ENCODE measurements at regions not wholly inside any gene's neighbourhood (a gene's known extent, or its start where the extent isn't known, plus 50 kb on each side); places are given as distances from the start of the nearest gene placed in this dataset.

DNA sequence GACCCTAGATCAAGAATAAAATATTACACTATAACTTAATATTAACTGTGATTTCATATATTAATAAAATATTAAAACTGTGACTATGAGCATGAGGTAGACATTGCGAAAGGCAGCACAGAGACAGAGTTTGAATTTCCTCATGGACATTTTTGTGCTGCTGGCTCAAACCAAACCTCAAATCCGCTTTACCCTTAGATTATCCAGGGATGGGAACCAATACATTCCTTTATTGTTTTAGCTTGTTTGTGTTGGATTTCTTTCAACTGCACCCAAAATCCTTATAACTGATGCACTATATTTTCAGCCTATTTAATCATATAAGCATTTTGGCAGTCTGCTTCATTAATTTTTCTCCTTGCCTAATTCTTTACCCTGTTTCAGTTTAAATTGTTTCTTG is 436.7 kb downstream of the ATP23 start:
- POLR2A ChIA-PET (ENCODE audit: low non-redundant PET), result no interaction called here
- TF ChIP-seq, protein P1, sequence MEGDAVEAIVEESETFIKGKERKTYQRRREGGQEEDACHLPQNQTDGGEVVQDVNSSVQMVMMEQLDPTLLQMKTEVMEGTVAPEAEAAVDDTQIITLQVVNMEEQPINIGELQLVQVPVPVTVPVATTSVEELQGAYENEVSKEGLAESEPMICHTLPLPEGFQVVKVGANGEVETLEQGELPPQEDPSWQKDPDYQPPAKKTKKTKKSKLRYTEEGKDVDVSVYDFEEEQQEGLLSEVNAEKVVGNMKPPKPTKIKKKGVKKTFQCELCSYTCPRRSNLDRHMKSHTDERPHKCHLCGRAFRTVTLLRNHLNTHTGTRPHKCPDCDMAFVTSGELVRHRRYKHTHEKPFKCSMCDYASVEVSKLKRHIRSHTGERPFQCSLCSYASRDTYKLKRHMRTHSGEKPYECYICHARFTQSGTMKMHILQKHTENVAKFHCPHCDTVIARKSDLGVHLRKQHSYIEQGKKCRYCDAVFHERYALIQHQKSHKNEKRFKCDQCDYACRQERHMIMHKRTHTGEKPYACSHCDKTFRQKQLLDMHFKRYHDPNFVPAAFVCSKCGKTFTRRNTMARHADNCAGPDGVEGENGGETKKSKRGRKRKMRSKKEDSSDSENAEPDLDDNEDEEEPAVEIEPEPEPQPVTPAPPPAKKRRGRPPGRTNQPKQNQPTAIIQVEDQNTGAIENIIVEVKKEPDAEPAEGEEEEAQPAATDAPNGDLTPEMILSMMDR (conservative IDR thresholded peaks at IDR 0.05; ENCODE audit: low read depth), result no peak
- no peak for DNase-seq (ENCODE audit: low spot score)
- peak overlapping the region; percentile 71 for H3K27ac ChIP-seq
- CTCF ChIA-PET, result interaction anchor here (0.6 kb wide), 1 partner anchor 11 kb away, joined by 4 read pairs; no protein-coding TSS in a partner anchor

DNA sequence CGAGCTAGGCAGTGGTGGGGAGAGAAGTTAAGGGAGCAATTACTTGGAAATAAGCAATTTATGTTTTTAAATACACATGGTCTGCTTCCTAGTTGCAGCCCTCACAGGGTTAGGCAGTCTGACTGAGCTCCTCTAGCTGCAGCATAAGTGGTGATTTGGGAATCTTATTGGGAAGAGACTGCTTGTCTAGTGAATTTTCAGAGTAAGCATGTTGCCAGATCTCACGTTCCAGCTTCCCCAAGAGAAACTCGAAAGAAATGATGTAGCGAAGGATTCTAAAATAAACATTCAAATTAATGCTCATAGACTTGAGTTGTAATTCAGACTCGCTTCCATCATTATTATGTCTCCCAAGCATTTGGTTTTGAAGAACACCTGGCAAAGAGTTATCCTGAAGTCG is 440.2 kb downstream of the ATP23 start:
- TF ChIP-seq, protein P1 (conservative IDR thresholded peaks at IDR 0.05; ENCODE audit: low read depth), result no peak
- no peak for DNase-seq (ENCODE audit: low spot score)
- CTCF ChIA-PET, result no interaction called here
- no peak overlapping the region for H3K27ac ChIP-seq
- POLR2A ChIA-PET (ENCODE audit: low non-redundant PET), result no interaction called here

DNA sequence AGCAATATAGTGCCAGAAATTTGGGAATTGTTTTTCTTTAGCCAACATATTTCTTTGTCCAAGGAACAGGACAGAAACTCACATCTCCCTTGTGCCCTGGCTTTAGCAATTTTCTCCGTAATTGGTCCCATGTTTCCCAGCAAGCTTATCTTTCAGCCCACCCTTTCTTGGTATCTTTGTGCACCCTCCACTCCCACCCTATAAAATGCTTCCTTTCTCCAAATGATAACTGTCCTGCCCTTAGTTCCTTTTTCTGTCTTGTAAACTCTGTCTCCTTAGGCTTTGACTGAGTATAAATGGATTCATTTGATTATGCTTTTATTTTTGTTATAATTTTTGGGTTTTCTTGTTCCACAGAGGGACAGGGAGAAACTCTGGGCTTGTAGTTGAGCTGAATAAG is 442.8 kb downstream of the ATP23 start:
- TF ChIP-seq, protein P1 (conservative IDR thresholded peaks at IDR 0.05; ENCODE audit: low read depth), result no peak
- ChIA-PET CTCF (interaction anchor here (0.6 kb wide), 1 partner anchor 787 kb away, joined by 3 read pairs; no protein-coding TSS in a partner anchor), POLR2A (ENCODE audit: low non-redundant PET) (no interaction called here)
- no peak overlapping the region for H3K27ac ChIP-seq
- no peak for DNase-seq (ENCODE audit: low spot score)

DNA sequence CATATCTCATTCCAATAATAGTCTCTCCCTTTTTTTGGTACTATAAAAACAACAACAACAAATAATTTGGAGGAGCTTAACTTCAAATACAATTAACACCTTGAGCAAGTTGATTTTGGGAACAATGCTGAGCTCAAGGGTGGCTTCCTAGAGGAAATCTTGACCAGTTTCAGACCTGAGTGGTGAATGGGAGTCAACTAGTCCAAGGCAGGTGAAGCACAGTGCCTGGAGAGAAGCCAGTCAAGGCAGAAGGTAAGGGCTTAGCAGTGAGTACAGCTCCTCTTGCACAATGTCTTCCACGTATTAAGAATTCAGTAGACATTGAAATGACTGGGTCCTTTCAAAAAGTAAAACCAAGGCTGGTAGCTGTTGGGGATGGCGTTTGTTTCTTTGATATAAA is 444.8 kb downstream of the ATP23 start:
- no peak for DNase-seq (ENCODE audit: low spot score)
- TF ChIP-seq, protein P1 (conservative IDR thresholded peaks at IDR 0.05; ENCODE audit: low read depth), result no peak
- POLR2A ChIA-PET (ENCODE audit: low non-redundant PET), result no interaction called here
- H3K27ac ChIP-seq, result no peak overlapping the region
- CTCF ChIA-PET, result interaction anchor here (1.0 kb wide), 1 partner anchor 37 kb away, joined by 4 read pairs; no protein-coding TSS in a partner anchor

DNA sequence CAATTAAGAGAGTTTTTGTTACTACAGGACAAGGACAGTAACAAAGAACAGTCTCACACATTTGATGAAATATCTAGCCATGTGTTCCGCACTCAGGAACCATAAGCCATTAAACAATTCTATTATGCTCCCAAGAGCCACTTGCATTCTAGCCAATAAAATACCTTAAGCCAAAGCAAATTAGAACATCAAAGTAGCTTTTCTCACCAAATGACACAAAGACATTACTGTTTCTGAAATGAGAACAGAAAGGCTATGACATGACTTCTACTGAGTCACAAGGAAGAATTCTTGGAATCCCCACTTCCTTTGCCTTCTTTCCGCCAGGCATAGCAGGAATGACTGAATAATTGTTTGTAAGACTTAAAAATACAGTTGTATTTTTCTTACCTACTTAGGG is 445.8 kb downstream of the ATP23 start:
- TF ChIP-seq, protein P1 (conservative IDR thresholded peaks at IDR 0.05; ENCODE audit: low read depth), result no peak
- no peak overlapping the region for H3K27ac ChIP-seq
- CTCF ChIA-PET, result interaction anchor here (0.7 kb wide), 1 partner anchor 323 kb away, joined by 3 read pairs; no protein-coding TSS in a partner anchor

DNA sequence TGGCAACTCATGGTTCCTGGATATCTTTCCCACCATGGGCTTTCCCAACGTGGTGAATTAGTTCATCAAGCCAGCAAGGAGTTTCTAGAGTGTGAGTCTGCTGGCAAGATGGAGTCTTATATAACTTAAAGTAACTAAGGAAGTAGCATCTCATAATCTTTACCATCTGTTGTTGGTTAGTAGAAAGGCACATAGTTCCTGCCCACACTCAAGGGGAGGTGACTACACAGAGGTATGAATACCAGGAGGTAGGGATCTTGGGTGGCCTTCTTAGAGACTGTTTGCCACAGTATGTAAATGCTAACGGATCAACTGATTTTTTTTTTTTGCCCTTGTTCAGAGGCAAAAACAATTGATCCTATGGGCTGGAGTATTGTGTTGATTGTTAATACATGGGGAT is 446.9 kb downstream of the ATP23 start:
- H3K27ac ChIP-seq, result no peak overlapping the region
- TF ChIP-seq, protein P1 (conservative IDR thresholded peaks at IDR 0.05; ENCODE audit: low read depth), result no peak
- no peak for DNase-seq (ENCODE audit: low spot score)
- CTCF ChIA-PET, result no interaction called here
- POLR2A ChIA-PET (ENCODE audit: low non-redundant PET), result no interaction called here

More for the DNA sequence above, 445.8 kb downstream of the ATP23 start:
- peak; percentile 25 for DNase-seq (ENCODE audit: low spot score)
- POLR2A ChIA-PET (ENCODE audit: low non-redundant PET), result no interaction called here

DNA sequence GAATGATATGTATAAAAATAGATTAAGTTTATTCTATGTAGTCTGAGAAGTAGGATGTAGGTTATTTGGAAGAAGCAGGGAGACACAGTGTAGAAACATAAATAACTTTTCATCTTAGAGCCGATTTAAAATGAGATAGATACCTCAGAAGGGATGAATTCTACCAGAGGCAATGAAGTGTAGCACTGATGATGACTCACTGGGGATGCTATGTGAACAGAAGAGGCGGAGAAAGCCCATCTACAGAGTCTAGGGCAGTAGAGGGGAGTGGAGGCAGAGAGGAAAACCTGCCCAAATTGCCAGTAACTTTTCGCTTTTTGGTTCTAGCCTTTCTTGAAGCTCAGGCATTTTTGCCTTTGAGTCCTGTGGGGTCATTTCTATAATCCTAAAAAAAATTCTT is 451.8 kb downstream of the ATP23 start:
- ChIA-PET CTCF (no interaction called here), POLR2A (ENCODE audit: low non-redundant PET) (no interaction called here)
- TF ChIP-seq, protein P1 (conservative IDR thresholded peaks at IDR 0.05; ENCODE audit: low read depth), result no peak
- no peak overlapping the region for H3K27ac ChIP-seq
- peak; percentile 22 for DNase-seq (ENCODE audit: low spot score)

Measured in RWPE1 (cell line).